GM21526 (cell line): ENCODE measurements at regions not wholly inside any gene's neighbourhood (a gene's known extent, or its start where the extent isn't known, plus 50 kb on each side); places are given as distances from the start of the nearest gene placed in this dataset.

Source experiments
- ATAC-seq: cut with Tn5 transposase; IDR thresholded peaks from one replicate; pipeline ENCODE4 v1.9.1; 2021; ENCODE audit warnings: moderate library complexity; ENCODE audit not compliant: unreplicated experiment, low FRiP score

GRCh38 chr10:118979661-118980060, 49.9 kb upstream of the NANOS1 start:
- no peak for ATAC-seq
